IMR-90 (cell line): ENCODE measurements at regions not wholly inside any gene's neighbourhood (a gene's known extent, or its start where the extent isn't known, plus 50 kb on each side); places are given as distances from the start of the nearest gene placed in this dataset.

Experiments used
- ATAC-seq: fragments of 200-7000 bp; cut with Tn5 transposase; 2 replicates; pipeline ENCODE4 v1.9.1; 2020; ENCODE audit warnings: low read depth, mild to moderate bottlenecking, moderate library complexity
- BruUV-seq: library from RNA; stranded (reverse); fragments of 400-500 nt; replicated peaks from 2 replicates; lab custom pipeline; 2021; lab: Mats Ljungman, UMichigan
- CTCF ChIA-PET: fragments of 300-600 bp; formaldehyde crosslinking; extraction: SDS; loops from one replicate; lab custom pipeline; 2021; ENCODE audit warnings: antibody characterized with exemption; lab: Yijun Ruan, JAX
- POLR2A ChIA-PET: fragments of 300-600 bp; sonication (Branson Sonifier 250); formaldehyde crosslinking; loops from one replicate; lab custom pipeline; 2022; ENCODE audit warnings: antibody characterized with exemption; ENCODE audit not compliant: unreplicated experiment; lab: Charles Lee
- DNase-seq: peaks from one replicate; pipeline ENCODE4 v3.0.0; 2013
- H2AFZ ChIP-seq: replicated peaks from 2 replicates; pipeline ENCODE3; 2013; ENCODE audit warnings: low read length, mild to moderate bottlenecking; ENCODE audit not compliant: poor library complexity
- H2AK5ac ChIP-seq: 2 replicates; pipeline ENCODE4 v1.6.1; 2013; ENCODE audit warnings: low read depth, low read length, inconsistent platforms
- H2AK9ac ChIP-seq: replicated peaks from 2 replicates; pipeline ENCODE3; 2013; ENCODE audit warnings: mild to moderate bottlenecking, low read depth, low read length, moderate library complexity; ENCODE audit not compliant: poor library complexity
- H2BK120ac ChIP-seq: 2 replicates; pipeline ENCODE4 v1.6.1; 2013; ENCODE audit warnings: low read depth, low read length, inconsistent platforms
- H2BK15ac ChIP-seq: 3 replicates; pipeline ENCODE4 v1.6.1; 2013; ENCODE audit warnings: low read depth, low read length, inconsistent platforms
- H2BK20ac ChIP-seq: 2 replicates; pipeline ENCODE4 v1.6.1; 2013; ENCODE audit warnings: low read depth, mild to moderate bottlenecking, inconsistent platforms, low read length, moderate library complexity
- H2BK5ac ChIP-seq: 2 replicates; pipeline ENCODE4 v1.6.1; 2013; ENCODE audit warnings: mild to moderate bottlenecking, low read depth, low read length, inconsistent platforms; ENCODE audit not compliant: poor library complexity, severe bottlenecking
- H3K14ac ChIP-seq: replicated peaks from 2 replicates; pipeline ENCODE4 v1.6.1; 2013; ENCODE audit warnings: low read depth, low read length, inconsistent platforms
- H3K18ac ChIP-seq: 2 replicates; pipeline ENCODE4 v1.6.1; 2013; ENCODE audit warnings: low read depth, low read length, control low read depth
- H3K23ac ChIP-seq: 2 replicates; pipeline ENCODE4 v1.6.1; 2013; ENCODE audit warnings: low read depth, low read length, inconsistent platforms
- H3K27ac ChIP-seq: 2 replicates; pipeline ENCODE4 v1.5.1; 2013; ENCODE audit warnings: mild to moderate bottlenecking, control low read depth, low read length; ENCODE audit not compliant: insufficient read depth
- H3K27me3 ChIP-seq: 2 replicates; pipeline ENCODE4 v1.6.1; 2013; ENCODE audit warnings: low read length; ENCODE audit not compliant: control insufficient read depth, insufficient read depth
- H3K36me3 ChIP-seq: 2 replicates; pipeline ENCODE4 v1.6.1; 2013; ENCODE audit warnings: low read length, mixed read lengths; ENCODE audit not compliant: control insufficient read depth, insufficient read depth
- H3K4ac ChIP-seq: 2 replicates; pipeline ENCODE4 v1.6.1; 2013; ENCODE audit warnings: low read depth, low read length, inconsistent platforms
- H3K4me1 ChIP-seq: 2 replicates; pipeline ENCODE4 v1.6.1; 2013; ENCODE audit warnings: low read length, mixed read lengths; ENCODE audit not compliant: control insufficient read depth, insufficient read depth
- H3K4me2 ChIP-seq: 2 replicates; pipeline ENCODE4 v1.6.1; 2013; ENCODE audit warnings: low read depth, mild to moderate bottlenecking, control low read depth, low read length, moderate library complexity
- H3K4me3 ChIP-seq: 2 replicates; pipeline ENCODE4 v1.5.1; 2013; ENCODE audit warnings: low read depth, mild to moderate bottlenecking, control low read depth, low read length, moderate library complexity; ENCODE audit not compliant: insufficient read depth
- H3K56ac ChIP-seq: 2 replicates; pipeline ENCODE4 v1.6.1; 2013; ENCODE audit warnings: low read length, inconsistent platforms; ENCODE audit not compliant: insufficient read depth; ENCODE audit errors: extremely low read depth
- H3K79me1 ChIP-seq, 2 experiments: 2 replicates each; pipeline ENCODE4 v1.6.1; 2013; ENCODE audit warnings: low read length in 2 of 2, inconsistent platforms in 1 of 2, low read depth in 1 of 2
- H3K9ac ChIP-seq: 2 replicates; pipeline ENCODE4 v1.6.1; 2013; ENCODE audit warnings: low read depth, low read length, control low read depth
- H3K9me1 ChIP-seq: 2 replicates; pipeline ENCODE4 v1.6.1; 2013; ENCODE audit warnings: low read length, inconsistent platforms; ENCODE audit not compliant: insufficient read depth
- H3K9me3 ChIP-seq: 2 replicates; pipeline ENCODE4 v1.6.1; 2013; ENCODE audit warnings: low read length; ENCODE audit not compliant: control insufficient read depth, insufficient read depth
- H4K20me1 ChIP-seq: 2 replicates; pipeline ENCODE4 v1.6.1; 2013; ENCODE audit warnings: low read length, inconsistent platforms; ENCODE audit not compliant: insufficient read depth
- H4K5ac ChIP-seq: 2 replicates; pipeline ENCODE4 v1.6.1; 2013; ENCODE audit warnings: mild to moderate bottlenecking, low read depth, low read length, control low read depth
- H4K8ac ChIP-seq, 2 experiments: 2 replicates each; pipeline ENCODE4 v1.6.1; 2013; ENCODE audit warnings: low read depth in 2 of 2, low read length in 2 of 2, control low read depth in 1 of 2, inconsistent platforms in 1 of 2
- H4K91ac ChIP-seq: 2 replicates; pipeline ENCODE4 v1.6.1; 2013; ENCODE audit warnings: low read depth, low read length, inconsistent platforms; ENCODE audit not compliant: insufficient read depth
- BHLHE40 ChIP-seq: fragments of 150-350 bp; IDR thresholded peaks from 2 replicates; pipeline ENCODE4 v1.6.1; 2016; ENCODE audit warnings: mild to moderate bottlenecking, low read depth, low read length
- CEBPB ChIP-seq: IDR thresholded peaks from 2 replicates; pipeline ENCODE4 v1.6.1; 2012; ENCODE audit warnings: low read depth, low read length, improper control_type of control experiment
- CHD1 ChIP-seq: IDR thresholded peaks from 2 replicates; pipeline ENCODE4 v1.6.1; 2012; ENCODE audit warnings: low read depth, low read length, improper control_type of control experiment
- ELK1 ChIP-seq: fragments of 150-350 bp; IDR thresholded peaks from 2 replicates; pipeline ENCODE4 v1.6.1; 2016; ENCODE audit warnings: low read depth, mild to moderate bottlenecking, low read length, moderate library complexity, borderline replicate concordance
- FOS ChIP-seq: fragments of 150-350 bp; IDR thresholded peaks from 2 replicates; pipeline ENCODE4 v1.6.1; 2016; ENCODE audit warnings: low read depth, low read length
- MAFK ChIP-seq: IDR thresholded peaks from 2 replicates; pipeline ENCODE4 v1.6.1; 2012; ENCODE audit warnings: low read depth, low read length, improper control_type of control experiment
- MAZ ChIP-seq: IDR thresholded peaks from 2 replicates; pipeline ENCODE4 v1.6.1; 2012; ENCODE audit warnings: low read depth, mild to moderate bottlenecking, low read length, improper control_type of control experiment, moderate library complexity, borderline replicate concordance
- MXI1 ChIP-seq: IDR thresholded peaks from 2 replicates; pipeline ENCODE4 v1.6.1; 2012; ENCODE audit warnings: low read depth, mild to moderate bottlenecking, low read length, moderate library complexity, borderline replicate concordance
- NFE2L2 ChIP-seq: fragments of 150-350 bp; IDR thresholded peaks from 2 replicates; pipeline ENCODE4 v1.6.1; 2016; ENCODE audit warnings: low read depth, mild to moderate bottlenecking, low read length
- POLR2A ChIP-seq: IDR thresholded peaks from 2 replicates; pipeline ENCODE4 v1.6.1; 2012; ENCODE audit warnings: mild to moderate bottlenecking, low read depth, low read length
- RAD21 ChIP-seq: IDR thresholded peaks from 2 replicates; pipeline ENCODE4 v1.6.1; 2012; ENCODE audit warnings: low read length, improper control_type of control experiment
- RCOR1 ChIP-seq: IDR thresholded peaks from 2 replicates; pipeline ENCODE4 v1.6.1; 2012; ENCODE audit warnings: mild to moderate bottlenecking, low read length, improper control_type of control experiment; ENCODE audit not compliant: insufficient replicate concordance
- RFX5 ChIP-seq: IDR thresholded peaks from 2 replicates; pipeline ENCODE4 v1.8.0; 2012; ENCODE audit warnings: low read depth, mild to moderate bottlenecking, low read length, moderate library complexity
- SMC3 ChIP-seq: fragments of 150-350 bp; IDR thresholded peaks from 2 replicates; pipeline ENCODE4 v1.6.1; 2016; ENCODE audit warnings: low read depth, mild to moderate bottlenecking, antibody characterized with exemption, low read length, moderate library complexity
- USF2 ChIP-seq: fragments of 150-350 bp; IDR thresholded peaks from 2 replicates; pipeline ENCODE4 v1.6.1; 2017; ENCODE audit warnings: mild to moderate bottlenecking, antibody characterized with exemption, low read length, low read depth
- WGBS, 2 experiments: methylation state at CpG; one replicate each; pipeline versions ENCODE4 v1.1.5 to v1.1.7; 2013; ENCODE audit warnings: missing lambda C conversion rate in 2 of 2; ENCODE audit not compliant: insufficient read length in 1 of 2; ENCODE audit errors: extremely low coverage in 2 of 2; 5-methylcytosine and 5-hydroxymethylcytosine counted together
- dilution Hi-C: fragments of 300-500 bp; cut with HindIII; formaldehyde crosslinking; loops from one replicate; pipeline ENCODE4 v1.14.3; 2018; ENCODE audit warnings: low sequenced_read_pairs; ENCODE audit not compliant: unreplicated experiment
- in situ Hi-C: fragments of 300-500 bp; cut with MboI; formaldehyde crosslinking; loops from 3 replicates; pipeline ENCODE4 v1.14.3; 2019; ENCODE audit warnings: low sequenced_read_pairs, inconsistent platforms, mixed read lengths
- intact Hi-C: fragments of 100-400 bp; cut with micrococcal nuclease; formaldehyde crosslinking; loops from 2 replicates; pipeline ENCODE4 v1.10.0; 2022
- TF ChIP-seq, protein P1 (sequence below): conservative IDR thresholded peaks from 2 replicates; pipeline ENCODE4 v1.5.1; 2012; ENCODE audit warnings: mild to moderate bottlenecking, low read depth, low read length, improper control_type of control experiment

GRCh38 chr12:91954747-91955146 lies 190.9 kb downstream of the BTG1 start:
- no peak overlapping the region for H3K23ac ChIP-seq
- no CpG with 5 or more reads among the region's 3 CpGs for WGBS, 2 experiments
- no peak overlapping the region for H2AFZ ChIP-seq
- H2AK5ac ChIP-seq, result no peak overlapping the region
- H3K4me3 ChIP-seq, result no peak overlapping the region
- DNase-seq (no peak), ATAC-seq (no peak)
- H3K56ac ChIP-seq, result no peak overlapping the region
- H3K36me3 ChIP-seq, result no peaks in the 10 kb centered on the region
- H4K5ac ChIP-seq, result no peak overlapping the region
- TF ChIP-seq MAZ, result no peak
- TF ChIP-seq CEBPB, result no peak
- TF ChIP-seq NFE2L2, result no peak
- TF ChIP-seq RAD21, result no peak
- no peak for TF ChIP-seq ELK1
- TF ChIP-seq, protein P1, sequence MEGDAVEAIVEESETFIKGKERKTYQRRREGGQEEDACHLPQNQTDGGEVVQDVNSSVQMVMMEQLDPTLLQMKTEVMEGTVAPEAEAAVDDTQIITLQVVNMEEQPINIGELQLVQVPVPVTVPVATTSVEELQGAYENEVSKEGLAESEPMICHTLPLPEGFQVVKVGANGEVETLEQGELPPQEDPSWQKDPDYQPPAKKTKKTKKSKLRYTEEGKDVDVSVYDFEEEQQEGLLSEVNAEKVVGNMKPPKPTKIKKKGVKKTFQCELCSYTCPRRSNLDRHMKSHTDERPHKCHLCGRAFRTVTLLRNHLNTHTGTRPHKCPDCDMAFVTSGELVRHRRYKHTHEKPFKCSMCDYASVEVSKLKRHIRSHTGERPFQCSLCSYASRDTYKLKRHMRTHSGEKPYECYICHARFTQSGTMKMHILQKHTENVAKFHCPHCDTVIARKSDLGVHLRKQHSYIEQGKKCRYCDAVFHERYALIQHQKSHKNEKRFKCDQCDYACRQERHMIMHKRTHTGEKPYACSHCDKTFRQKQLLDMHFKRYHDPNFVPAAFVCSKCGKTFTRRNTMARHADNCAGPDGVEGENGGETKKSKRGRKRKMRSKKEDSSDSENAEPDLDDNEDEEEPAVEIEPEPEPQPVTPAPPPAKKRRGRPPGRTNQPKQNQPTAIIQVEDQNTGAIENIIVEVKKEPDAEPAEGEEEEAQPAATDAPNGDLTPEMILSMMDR, result no peak
- no peak for TF ChIP-seq POLR2A
- no peak for TF ChIP-seq SMC3
- no peak for TF ChIP-seq USF2
- TF ChIP-seq MAFK, result no peak
- TF ChIP-seq BHLHE40, result no peak
- no peak for TF ChIP-seq MXI1
- no peak for TF ChIP-seq RFX5
- no peak for TF ChIP-seq FOS
- no peak for TF ChIP-seq RCOR1
- no peak for TF ChIP-seq CHD1
- no peak overlapping the region for H3K27ac ChIP-seq
- in situ Hi-C loops, result no loop called here
- H3K18ac ChIP-seq, result no peak overlapping the region
- 0 out of 2 replicates have a peak, but pooled peaks cover 1% of the 10 kb centered on the region for H3K9me1 ChIP-seq
- H2BK5ac ChIP-seq, result no peak overlapping the region
- intact Hi-C loops, result no loop called here
- no peak overlapping the region for H4K8ac ChIP-seq
- no peak overlapping the region for H3K4me2 ChIP-seq
- dilution Hi-C loops, result no loop called here
- H2BK15ac ChIP-seq, result no peak overlapping the region
- H3K27me3 ChIP-seq, result no peaks in the 10 kb centered on the region
- H4K91ac ChIP-seq, result no peak overlapping the region
- H2AK9ac ChIP-seq, result no peak overlapping the region
- H2BK20ac ChIP-seq, result no peak overlapping the region
- H4K20me1 ChIP-seq, result no peaks in the 10 kb centered on the region
- H3K9ac ChIP-seq, result no peak overlapping the region
- no peak overlapping the region for H3K14ac ChIP-seq
- ChIA-PET CTCF (no interaction called here), POLR2A (no interaction called here)
- no peak overlapping the region for H2BK120ac ChIP-seq
- no TSS peak for BruUV-seq
- peaks cover 2% of the 10 kb centered on the region; the same call in 1 of the 2 replicates for H3K9me3 ChIP-seq
- no peaks in the 10 kb centered on the region for H3K79me1 ChIP-seq
- no peak overlapping the region for H3K4ac ChIP-seq
- H3K4me1 ChIP-seq, result peaks cover 2% of the 10 kb centered on the region; the same call in 1 of the 2 replicates
